Hepatocyte (in vitro differentiated cells): ENCODE measurements at regions not wholly inside any gene's neighbourhood (a gene's known extent, or its start where the extent isn't known, plus 50 kb on each side); places are given as distances from the start of the nearest gene placed in this dataset.

ENCODE experiments used
- CTCF ChIP-seq: fragments of 200-600 bp; sonication (generic); IDR thresholded peaks from 2 replicates; pipeline ENCODE4 v1.5.1; 2016; ENCODE audit warnings: antibody characterized with exemption, mild to moderate bottlenecking; ENCODE audit not compliant: poor library complexity
- EZH2 ChIP-seq: fragments of 200-600 bp; sonication (generic); IDR thresholded peaks from 2 replicates; pipeline ENCODE4 v1.6.1; 2016; ENCODE audit warnings: antibody characterized with exemption, mild to moderate bottlenecking, borderline replicate concordance

GRCh38 chr5:2929779-2930178 lies 178.3 kb upstream of the IRX2 start:
- TF ChIP-seq CTCF, result no peak
- TF ChIP-seq EZH2, result no peak
